GM19467 (cell line): ENCODE measurements at regions not wholly inside any gene's neighbourhood (a gene's known extent, or its start where the extent isn't known, plus 50 kb on each side); places are given as distances from the start of the nearest gene placed in this dataset.
A peak's percentile ranks its signal among the peaks of the same experiment; 100 is the strongest.

Experiments
- ATAC-seq: cut with Tn5 transposase; IDR thresholded peaks from one replicate; pipeline ENCODE4 v1.9.1; 2021; ENCODE audit warnings: mild to moderate bottlenecking, moderate library complexity; ENCODE audit not compliant: unreplicated experiment

GRCh38 chr2:20150110-20150706, 74.7 kb downstream of the SDC1 start:
- no peak for ATAC-seq

- no peak for ATAC-seq
Observed at GRCh38 chr2:20149703-20150030, 75.3 kb downstream of the SDC1 start.

GRCh38 chr2:20148923-20149702, 75.8 kb downstream of the SDC1 start:
- ATAC-seq: no peak

DNA sequence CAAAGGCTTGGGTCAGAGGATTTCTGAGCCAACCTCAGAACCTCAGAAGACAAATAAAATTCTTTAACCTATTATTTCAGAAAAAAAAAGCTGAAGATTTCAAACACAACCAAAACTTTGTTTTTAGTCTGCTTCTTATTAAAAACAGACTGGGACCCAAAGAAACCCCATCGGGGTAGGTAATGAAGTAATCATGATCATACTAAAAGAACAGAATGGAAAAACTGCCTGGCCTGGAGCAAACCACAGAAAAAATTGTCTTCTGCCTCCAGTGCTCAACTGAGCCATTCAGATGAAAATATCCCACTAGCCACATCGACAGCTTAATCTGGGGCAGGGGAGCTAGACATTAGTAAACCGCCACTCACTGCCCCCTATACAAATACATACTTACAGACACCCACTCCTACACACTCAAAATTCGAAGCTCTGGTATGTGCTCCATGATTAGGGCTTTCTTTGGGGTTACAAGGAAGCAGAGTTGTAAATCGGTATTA, 76.5 kb downstream of the SDC1 start:
- no peak for ATAC-seq

DNA sequence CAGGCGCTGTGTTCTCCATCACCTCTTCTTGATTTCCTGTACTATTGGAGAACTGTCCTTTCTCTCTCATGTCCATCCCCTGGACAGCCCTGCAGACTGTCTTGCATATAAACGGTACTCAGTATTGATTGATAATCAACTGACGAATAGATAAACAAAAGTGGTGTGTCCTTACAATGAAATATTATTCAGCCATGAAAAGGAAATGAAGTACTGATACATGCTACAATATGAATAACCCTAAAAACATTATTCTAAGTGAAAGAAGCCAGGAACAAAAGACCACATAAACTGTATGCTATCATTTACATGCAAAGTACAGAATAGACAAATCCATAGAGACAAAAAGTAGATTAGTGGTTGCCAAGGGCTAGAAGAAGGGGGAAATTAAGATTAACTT, 77.6 kb downstream of the SDC1 start:
- no peak for ATAC-seq

GRCh38 chr2:20146401-20146800, 78.5 kb downstream of the SDC1 start:
- no peak for ATAC-seq

DNA sequence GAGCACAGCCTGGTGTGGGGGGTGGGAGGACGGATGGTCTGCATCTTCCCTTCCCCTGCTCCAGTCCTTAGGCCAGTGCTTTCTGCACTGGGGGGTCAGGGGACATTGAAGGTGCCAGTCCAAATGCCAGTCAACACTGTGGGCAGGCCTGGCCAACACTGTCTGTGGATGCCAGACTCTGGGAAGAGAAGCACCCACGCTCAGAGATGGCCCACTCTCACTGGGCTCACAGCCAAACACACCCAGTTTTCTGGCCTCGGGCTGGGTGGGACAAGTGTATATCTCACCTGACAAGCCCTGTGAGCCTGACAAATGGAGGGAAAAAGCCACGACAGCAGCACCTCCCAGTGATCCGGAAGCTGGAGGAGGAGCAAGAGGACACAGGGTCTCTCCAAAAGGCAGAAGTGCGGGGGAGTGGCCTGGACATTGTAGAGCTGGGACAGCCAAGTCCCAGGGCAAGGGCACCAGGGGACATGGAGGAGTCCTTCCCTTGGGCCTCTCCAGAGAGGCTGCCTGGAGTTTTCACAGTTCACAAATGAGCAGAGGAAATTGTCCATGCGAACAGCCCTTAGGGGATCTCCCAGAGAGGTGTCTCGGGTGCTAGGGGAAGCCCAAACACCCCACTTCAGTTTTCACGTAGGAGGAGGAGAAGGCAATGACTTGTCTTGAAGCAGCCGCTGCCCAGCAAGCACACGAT, 79.3 kb downstream of the SDC1 start:
- ATAC-seq: peak; percentile 55

DNA sequence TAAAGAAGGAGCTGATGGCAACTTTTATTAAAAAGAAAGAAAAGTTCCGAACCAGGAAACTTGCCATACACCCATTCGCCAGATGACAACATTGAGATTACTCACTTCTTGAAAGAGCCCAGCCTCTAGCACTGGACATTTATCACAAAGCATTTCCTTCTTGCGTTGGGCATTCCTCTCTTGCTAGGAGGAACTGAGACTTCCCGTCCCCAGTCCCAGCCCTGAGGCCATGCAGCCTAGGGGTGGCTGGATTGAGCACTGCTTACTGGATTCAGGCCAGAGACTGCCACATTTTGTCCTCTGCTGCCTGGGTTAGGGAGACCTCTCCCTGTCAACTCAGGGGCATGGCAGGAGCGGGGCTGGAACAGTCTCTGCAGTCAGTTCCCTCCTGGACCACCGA, 80.1 kb downstream of the SDC1 start:
- ATAC-seq: no peak

DNA sequence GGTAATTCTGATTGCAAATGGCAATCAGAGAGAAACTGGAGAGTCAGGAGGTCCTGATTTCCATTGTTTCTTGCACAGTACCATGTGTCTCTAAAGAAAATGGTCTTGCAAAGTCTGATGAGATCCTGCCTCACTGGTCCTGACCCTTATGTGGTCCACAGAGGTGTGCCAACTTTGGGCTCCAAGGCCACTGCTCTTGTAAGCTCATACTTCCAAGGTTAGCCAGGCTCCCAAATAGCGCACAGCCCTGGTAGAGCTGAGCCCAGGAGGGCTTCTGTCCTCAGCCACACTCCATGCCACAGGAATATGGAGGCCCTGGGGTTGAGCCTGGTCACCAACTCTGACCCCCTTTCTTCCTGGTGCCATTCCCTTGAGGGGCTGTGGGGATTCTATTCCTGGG, 80.7 kb downstream of the SDC1 start:
- ATAC-seq: no peak

- ATAC-seq: no peak
Observed at GRCh38 chr2:20143263-20143662, 81.7 kb downstream of the SDC1 start.

- ATAC-seq: no peak
Observed at GRCh38 chr2:20141806-20142205, 83.1 kb downstream of the SDC1 start.

- no peak for ATAC-seq
Observed at GRCh38 chr2:20141056-20141762, 83.7 kb downstream of the SDC1 start.

- ATAC-seq: no peak
Observed at GRCh38 chr2:20140321-20141055, 84.4 kb downstream of the SDC1 start.

DNA sequence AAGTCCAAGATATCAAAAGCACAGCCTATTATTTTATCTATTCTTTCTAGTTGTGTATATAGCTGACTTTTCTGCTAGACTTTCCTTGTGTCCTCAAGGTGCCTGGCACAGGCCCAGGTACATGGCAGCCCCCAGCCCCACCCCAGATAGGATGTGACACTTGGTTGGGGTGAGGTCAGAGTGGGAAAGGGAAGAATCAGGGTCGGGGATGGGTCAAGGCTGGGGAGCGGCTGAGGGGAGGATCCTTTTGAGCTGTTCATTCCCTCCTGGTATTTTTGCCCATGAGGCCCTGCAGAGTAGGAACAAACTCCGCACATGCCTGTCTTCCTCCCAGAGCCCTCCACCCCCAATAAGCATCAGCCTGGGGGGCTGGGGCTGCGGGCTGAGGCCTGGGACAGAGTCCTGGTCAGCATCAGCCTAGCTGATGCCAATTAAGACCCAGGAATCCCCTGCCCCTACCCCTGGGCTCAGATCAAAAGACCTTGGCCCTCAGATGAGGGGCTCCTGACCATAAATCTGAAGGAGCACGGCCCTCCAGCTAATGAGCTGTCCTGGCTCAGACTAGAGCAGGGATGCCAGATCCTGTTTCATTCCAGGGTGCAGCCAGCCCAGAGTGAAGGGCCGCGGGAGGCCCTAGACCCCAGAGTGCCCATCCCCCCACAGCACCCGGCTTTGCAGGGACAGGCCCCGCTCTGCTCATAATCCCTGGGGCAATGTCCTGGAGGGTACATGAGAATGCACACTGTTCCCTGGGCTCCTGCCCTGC, 85.3 kb downstream of the SDC1 start:
- ATAC-seq: no peak

- ATAC-seq: no peak
Observed at GRCh38 chr2:20138696-20139095, 86.2 kb downstream of the SDC1 start.

DNA sequence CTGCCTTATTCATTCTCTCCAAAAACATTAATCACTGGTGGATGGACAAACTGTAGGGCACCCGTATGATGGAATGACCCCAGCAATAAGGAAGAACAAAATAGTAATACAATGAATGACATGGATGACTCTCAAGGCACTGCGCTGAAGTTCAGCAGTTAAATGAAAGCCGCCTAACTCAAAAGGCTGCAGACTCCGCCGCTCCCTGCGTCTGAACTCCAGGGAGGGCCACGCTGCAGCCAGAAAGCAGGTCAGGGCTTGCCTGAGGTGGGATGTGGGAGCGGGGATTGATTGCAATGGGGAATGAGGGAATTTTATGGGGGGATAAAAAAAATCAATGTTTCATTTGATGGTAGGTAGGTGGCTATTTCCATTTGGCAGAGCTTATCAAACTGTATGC, 86.5 kb upstream of the LAPTM4A start:
- no peak for ATAC-seq

GRCh38 chr2:20137131-20137571, 85.7 kb upstream of the LAPTM4A start:
- no peak for ATAC-seq

DNA sequence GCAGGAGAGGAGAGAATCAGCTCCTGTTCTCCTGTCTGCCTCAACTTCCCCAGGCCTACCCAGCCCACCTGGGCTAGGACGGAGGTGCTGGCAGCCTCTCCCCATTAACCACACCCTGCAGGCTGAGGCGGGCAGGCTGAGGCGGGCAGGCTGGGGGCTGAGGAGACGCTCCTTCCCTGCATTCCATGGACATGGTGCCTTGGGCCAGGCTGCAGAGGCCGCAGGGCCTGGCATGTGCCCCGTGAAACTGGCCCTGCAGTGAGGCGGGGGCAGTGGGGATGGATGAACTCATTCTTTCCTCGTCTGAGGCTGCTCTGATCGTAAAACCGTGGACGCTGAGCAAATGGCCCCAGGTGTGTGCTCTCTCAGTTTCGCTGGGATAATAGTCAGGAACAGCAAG, 84.7 kb upstream of the LAPTM4A start:
- no peak for ATAC-seq

- ATAC-seq: peak; percentile 80
Observed at GRCh38 chr2:20135631-20136050, 84.2 kb upstream of the LAPTM4A start.

- no peak for ATAC-seq
Observed at GRCh38 chr2:20132990-20133535, 81.6 kb upstream of the LAPTM4A start.
